ENCODE measurements at regions not wholly inside any gene's neighbourhood (a gene's known extent, or its start where the extent isn't known, plus 50 kb on each side); places are given as distances from the start of the nearest gene placed in this dataset.

GRCh38 chr16:55100100-55100499 is 169.4 kb downstream of the IRX5 start:
- Histone ChIP-seq H3K4me3 (no peak overlapping the region), H3K36me3 (no peaks in the 10 kb centered on the region), H3K27me3 (no peaks in the 10 kb centered on the region), H3K27ac (no peak overlapping the region), H3K9me3 (peaks cover 0 to 5% (median 2%) of the 10 kb centered on the region in 4 donors), H3K4me1 (peaks cover 0 to 10% (median 0%) of the 10 kb centered on the region in 4 donors)
- intact Hi-C loops (cut with DNase I) = no loop called here
- no peak for DNase-seq
- TF ChIP-seq EP300 (IDR thresholded peaks at IDR 0.05) (no peak), CTCF (IDR thresholded peaks at IDR 0.05) (no peak), POLR2AphosphoS5 (IDR thresholded peaks at IDR 0.05) (no peak), POLR2A (IDR thresholded peaks at IDR 0.05) (no peak)

- no peak for TF ChIP-seq POLR2AphosphoS5 (IDR thresholded peaks at IDR 0.05)
- no peak for TF ChIP-seq CTCF (IDR thresholded peaks at IDR 0.05)
- TF ChIP-seq EP300 (IDR thresholded peaks at IDR 0.05) = no peak
- TF ChIP-seq POLR2A (IDR thresholded peaks at IDR 0.05) = no peak
- Histone ChIP-seq H3K27ac (no peak overlapping the region), H3K4me1 (peaks cover 0 to 10% (median 0%) of the 10 kb centered on the region in 4 donors), H3K4me3 (no peak overlapping the region), H3K27me3 (no peaks in the 10 kb centered on the region), H3K9me3 (peaks cover 0 to 5% (median 2%) of the 10 kb centered on the region in 4 donors), H3K36me3 (no peaks in the 10 kb centered on the region)
- WGBS, 2 donors = 38 to 55% methylated on average over 4 of the region's 4 CpGs
- DNase-seq = peak; percentile 0
- intact Hi-C loops (cut with DNase I) = no loop called here
These were observed 170.4 kb downstream of the IRX5 start for GRCh38 chr16:55101026-55101425.

- peaks cover 0 to 10% (median 0%) of the 10 kb centered on the region in 4 donors for H3K4me1 ChIP-seq
- H3K4me3 ChIP-seq = no peak overlapping the region
- H3K27me3 ChIP-seq = no peaks in the 10 kb centered on the region
- H3K9me3 ChIP-seq = peaks cover 0 to 5% (median 0%) of the 10 kb centered on the region in 4 donors
- intact Hi-C loops (cut with DNase I) = no loop called here
- no peaks in the 10 kb centered on the region for H3K36me3 ChIP-seq
- H3K27ac ChIP-seq = no peak overlapping the region
- TF ChIP-seq POLR2A (IDR thresholded peaks at IDR 0.05) (no peak), POLR2AphosphoS5 (IDR thresholded peaks at IDR 0.05) (no peak), CTCF (IDR thresholded peaks at IDR 0.05) (no peak), EP300 (IDR thresholded peaks at IDR 0.05) (no peak)
- WGBS, 2 donors = 56 to 71% methylated on average over 1 of the region's 1 CpG
- peak; percentile 6 for DNase-seq
These were observed 171.4 kb downstream of the IRX5 start for GRCh38 chr16:55102077-55102476.

DNA sequence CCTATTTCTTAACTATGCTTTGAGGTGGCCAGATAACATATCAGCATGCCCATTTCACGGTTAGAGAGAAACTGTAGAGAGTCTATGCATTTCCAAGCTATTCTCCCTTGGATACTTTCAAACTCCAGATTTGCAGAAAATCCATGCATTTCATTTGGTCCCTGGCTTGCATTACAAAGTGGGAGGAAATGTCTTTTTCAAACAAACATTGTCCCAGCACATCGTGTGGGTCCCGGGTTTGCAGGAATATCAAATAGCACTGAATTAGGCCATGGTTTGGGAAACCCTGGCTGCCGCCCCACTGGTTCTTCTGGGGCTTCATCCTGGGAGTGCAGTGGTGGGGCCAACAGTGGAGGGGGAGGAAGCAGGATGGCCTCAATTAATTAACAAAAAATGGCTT is 171.9 kb downstream of the IRX5 start:
- Histone ChIP-seq H3K9me3 (peaks cover 0 to 5% (median 0%) of the 10 kb centered on the region in 4 donors), H3K27ac (no peak overlapping the region), H3K4me1 (peaks cover 0 to 10% (median 0%) of the 10 kb centered on the region in 4 donors), H3K4me3 (no peak overlapping the region), H3K36me3 (no peaks in the 10 kb centered on the region), H3K27me3 (no peaks in the 10 kb centered on the region)
- DNase-seq = peak; percentile 28
- intact Hi-C loops (cut with DNase I) = no loop called here
- TF ChIP-seq EP300 (IDR thresholded peaks at IDR 0.05) = no peak
- TF ChIP-seq POLR2A (IDR thresholded peaks at IDR 0.05) = no peak
- no peak for TF ChIP-seq POLR2AphosphoS5 (IDR thresholded peaks at IDR 0.05)
- TF ChIP-seq CTCF (IDR thresholded peaks at IDR 0.05) = no peak
- 71 to 77% methylated on average over 4 of the region's 4 CpGs for WGBS, 2 donors

DNA sequence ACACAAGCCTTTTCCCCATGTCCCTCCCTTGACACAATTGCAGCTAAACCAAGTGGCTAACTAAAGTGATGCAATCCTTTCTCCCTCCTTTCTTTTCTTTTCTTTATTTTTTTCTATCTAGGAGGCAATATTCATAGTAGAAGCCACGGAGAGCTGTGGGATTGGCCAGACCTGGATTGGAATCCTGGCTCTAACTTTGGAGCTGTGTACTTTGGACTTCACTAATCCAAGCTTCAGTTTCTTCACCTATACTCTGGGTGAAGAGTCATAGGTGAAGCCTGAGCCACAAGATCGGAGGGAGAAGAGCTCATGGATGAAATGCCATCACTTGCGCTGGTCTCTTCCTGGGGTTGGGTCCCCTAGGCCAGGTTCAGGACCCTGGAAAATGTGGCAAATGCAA is 177.2 kb downstream of the IRX5 start:
- 58 to 79% methylated on average over 3 of the region's 3 CpGs for WGBS, 2 donors
- intact Hi-C loops (cut with DNase I) = no loop called here
- no peaks in the 10 kb centered on the region for H3K27me3 ChIP-seq
- H3K9me3 ChIP-seq = peaks cover 0 to 3% (median 0%) of the 10 kb centered on the region in 4 donors
- no peaks in the 10 kb centered on the region for H3K4me1 ChIP-seq
- H3K27ac ChIP-seq = no peak overlapping the region
- TF ChIP-seq EP300 (IDR thresholded peaks at IDR 0.05) (no peak), CTCF (IDR thresholded peaks at IDR 0.05) (no peak), POLR2AphosphoS5 (IDR thresholded peaks at IDR 0.05) (no peak), POLR2A (IDR thresholded peaks at IDR 0.05) (no peak)
- H3K4me3 ChIP-seq = no peak overlapping the region
- no peaks in the 10 kb centered on the region for H3K36me3 ChIP-seq
- no peak for DNase-seq

Data from sigmoid colon (tissue), 6 donors.